DOHH2 (cell line): ENCODE measurements at regions not wholly inside any gene's neighbourhood (a gene's known extent, or its start where the extent isn't known, plus 50 kb on each side); places are given as distances from the start of the nearest gene placed in this dataset.

ENCODE experiments used
- H3F3A ChIP-seq: fragments of 200-600 bp; sonication (generic), shearing (Covaris generic); 2 replicates; pipeline ENCODE4 v1.6.0; 2016; ENCODE audit warnings: antibody characterized with exemption, mild to moderate bottlenecking; ENCODE audit not compliant: control insufficient read depth, insufficient read depth
- H3K27ac ChIP-seq: fragments of 200-600 bp; sonication (generic); 2 replicates; pipeline ENCODE4 v1.5.1; 2014; ENCODE audit warnings: low read depth, mild to moderate bottlenecking, low read length, moderate library complexity
- H3K27me3 ChIP-seq: fragments of 200-600 bp; sonication (generic); 2 replicates; pipeline ENCODE4 v1.6.1; 2014; ENCODE audit warnings: mild to moderate bottlenecking, low read length, mixed read lengths; ENCODE audit not compliant: control insufficient read depth
- H3K36me3 ChIP-seq: fragments of 200-600 bp; sonication (generic); 2 replicates; pipeline ENCODE4 v1.6.1; 2014; ENCODE audit warnings: mild to moderate bottlenecking, low read length, moderate library complexity, mixed read lengths; ENCODE audit not compliant: control insufficient read depth
- H3K4me1 ChIP-seq: fragments of 200-600 bp; sonication (generic); 2 replicates; pipeline ENCODE4 v1.6.1; 2014; ENCODE audit warnings: mild to moderate bottlenecking, low read length, mixed read lengths; ENCODE audit not compliant: control insufficient read depth
- H3K4me2 ChIP-seq: fragments of 200-600 bp; sonication (generic); 2 replicates; pipeline ENCODE4 v1.6.0; 2014; ENCODE audit warnings: mild to moderate bottlenecking, low read length, moderate library complexity
- H3K4me3 ChIP-seq: fragments of 200-600 bp; sonication (generic); 2 replicates; pipeline ENCODE4 v1.5.1; 2014; ENCODE audit warnings: mild to moderate bottlenecking, low read length, mixed read lengths
- H3K79me2 ChIP-seq: fragments of 200-600 bp; sonication (generic); 2 replicates; pipeline ENCODE4 v1.6.1; 2014; ENCODE audit warnings: mild to moderate bottlenecking, low read length, mixed read lengths; ENCODE audit not compliant: control insufficient read depth
- H3K9me2 ChIP-seq: fragments of 200-600 bp; sonication (generic); replicated peaks from 2 replicates; pipeline ENCODE4 v1.6.1; 2014; ENCODE audit warnings: mild to moderate bottlenecking, low read length, mixed read lengths; ENCODE audit not compliant: control insufficient read depth
- H3K9me3 ChIP-seq: fragments of 200-600 bp; sonication (generic); 2 replicates; pipeline ENCODE4 v1.6.1; 2014; ENCODE audit warnings: antibody characterized with exemption, low read length, mixed read lengths; ENCODE audit not compliant: control insufficient read depth, insufficient read depth
- H4K20me1 ChIP-seq: fragments of 200-600 bp; sonication (generic); 2 replicates; pipeline ENCODE4 v1.6.0; 2014; ENCODE audit warnings: low read depth, mild to moderate bottlenecking, antibody characterized with exemption, low read length, moderate library complexity; ENCODE audit not compliant: control insufficient read depth, insufficient read depth
- CTCF ChIP-seq: fragments of 200-600 bp; sonication (generic); IDR thresholded peaks from one replicate; pipeline ENCODE4 v1.5.1; 2014; ENCODE audit warnings: antibody characterized with exemption, mild to moderate bottlenecking, low read depth, low read length; ENCODE audit not compliant: poor library complexity, severe bottlenecking
- EZH2phosphoT487 ChIP-seq: fragments of 200-600 bp; sonication (generic); IDR thresholded peaks from 2 replicates; pipeline ENCODE4 v1.6.1; 2017; ENCODE audit warnings: borderline replicate concordance, mild to moderate bottlenecking, antibody characterized with exemption, low read length, moderate library complexity, mixed read lengths

DNA sequence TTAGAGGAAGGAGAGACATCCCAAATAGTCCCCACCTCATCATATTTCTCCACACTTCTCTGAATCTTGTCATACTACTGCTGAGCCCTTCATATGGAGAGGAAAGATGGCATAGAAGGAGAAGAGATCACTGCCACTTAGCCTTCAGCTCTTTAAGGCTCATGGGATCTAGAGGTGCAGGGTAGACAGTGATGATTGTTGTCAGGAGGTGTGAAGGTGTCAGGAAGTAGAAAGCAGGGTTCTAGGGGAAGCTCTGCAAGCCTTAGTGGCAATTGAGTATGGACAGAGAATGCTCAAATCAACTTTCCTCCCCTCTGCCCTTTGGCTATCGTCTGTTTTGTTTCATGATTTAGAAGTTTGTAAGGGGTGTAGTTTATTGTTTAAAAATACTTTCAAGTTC is 505.7 kb downstream of the ZNF608 start:
- Histone ChIP-seq H4K20me1 (no peaks in the 10 kb centered on the region), H3F3A (no peaks in the 10 kb centered on the region), H3K4me2 (no peak overlapping the region), H3K9me2 (no peaks in the 10 kb centered on the region), H3K36me3 (no peaks in the 10 kb centered on the region), H3K9me3 (peaks cover 15% of the 10 kb centered on the region; the same call in 1 of the 2 replicates), H3K27me3 (no peaks in the 10 kb centered on the region), H3K4me1 (no peaks in the 10 kb centered on the region), H3K79me2 (no peaks in the 10 kb centered on the region), H3K27ac (no peak overlapping the region), H3K4me3 (no peak overlapping the region)
- TF ChIP-seq CTCF (no peak), EZH2phosphoT487 (no peak)

GRCh38 chr5:124239572-124239971 is 506.9 kb downstream of the ZNF608 start:
- Histone ChIP-seq H3K36me3 (no peaks in the 10 kb centered on the region), H4K20me1 (no peaks in the 10 kb centered on the region), H3K4me2 (no peak overlapping the region), H3K4me1 (peaks cover under 1% of the 10 kb centered on the region), H3K4me3 (no peak overlapping the region), H3K27me3 (no peaks in the 10 kb centered on the region), H3K27ac (no peak overlapping the region), H3K9me2 (no peaks in the 10 kb centered on the region), H3K9me3 (peaks cover 4% of the 10 kb centered on the region; the same call in 1 of the 2 replicates), H3K79me2 (no peaks in the 10 kb centered on the region), H3F3A (no peaks in the 10 kb centered on the region)
- TF ChIP-seq EZH2phosphoT487 = no peak
- no peak for TF ChIP-seq CTCF

DNA sequence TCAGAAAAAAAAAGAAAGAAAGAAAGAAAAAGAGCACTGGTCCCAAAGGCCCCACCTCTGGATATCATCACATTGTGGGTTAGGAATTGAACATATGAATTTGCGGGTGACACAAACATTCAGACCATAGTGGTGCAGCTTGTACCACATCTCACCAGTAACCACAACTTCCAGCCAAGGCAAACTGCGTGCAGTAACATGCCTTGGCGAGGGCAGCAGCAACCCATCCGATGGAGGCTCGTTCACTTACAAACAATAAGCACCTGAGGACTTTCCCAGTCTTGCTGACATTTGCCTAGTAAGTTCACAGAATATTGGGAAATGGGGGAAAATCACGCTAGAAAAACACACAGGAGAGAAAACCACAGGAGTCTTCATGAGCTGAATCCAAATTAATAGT is 508.1 kb downstream of the ZNF608 start:
- H3F3A ChIP-seq = no peaks in the 10 kb centered on the region
- H3K9me3 ChIP-seq = peaks cover 1% of the 10 kb centered on the region; the same call in 1 of the 2 replicates
- H3K27ac ChIP-seq = no peak overlapping the region
- H3K4me3 ChIP-seq = no peak overlapping the region
- H4K20me1 ChIP-seq = no peaks in the 10 kb centered on the region
- no peaks in the 10 kb centered on the region for H3K27me3 ChIP-seq
- peaks cover 8% of the 10 kb centered on the region for H3K4me1 ChIP-seq
- no peaks in the 10 kb centered on the region for H3K79me2 ChIP-seq
- H3K9me2 ChIP-seq = no peaks in the 10 kb centered on the region
- no peak overlapping the region for H3K4me2 ChIP-seq
- H3K36me3 ChIP-seq = no peaks in the 10 kb centered on the region
- TF ChIP-seq EZH2phosphoT487 (no peak), CTCF (no peak)

DNA sequence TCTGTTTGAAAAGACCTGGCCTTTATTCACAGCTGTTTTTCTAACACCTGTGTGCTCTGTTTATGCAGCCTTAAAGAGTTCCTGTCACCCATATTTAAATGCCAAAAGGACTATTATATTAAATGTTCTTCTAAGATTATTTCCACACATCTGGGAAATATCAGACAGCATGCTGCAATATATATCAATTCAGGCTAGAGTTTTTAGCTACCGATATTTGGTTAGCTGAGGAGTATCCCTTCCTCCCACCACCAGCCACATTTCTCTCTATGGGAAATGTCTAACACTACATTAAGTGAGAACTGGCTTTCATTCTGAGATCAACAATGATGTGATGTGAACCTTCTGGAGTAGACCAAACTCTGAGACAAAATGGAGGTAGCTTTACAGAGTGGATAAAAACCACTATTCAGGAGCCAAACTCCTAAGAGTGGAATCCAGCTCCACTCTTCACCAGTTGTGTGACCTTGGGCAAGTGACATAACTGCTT is 509.2 kb downstream of the ZNF608 start:
- H3K36me3 ChIP-seq = no peaks in the 10 kb centered on the region

More for the DNA sequence above, 509.2 kb downstream of the ZNF608 start:
- TF ChIP-seq EZH2phosphoT487 = no peak
- no peak for TF ChIP-seq CTCF
- H3F3A ChIP-seq = no peaks in the 10 kb centered on the region
- no peaks in the 10 kb centered on the region for H3K9me3 ChIP-seq
- peaks cover 11% of the 10 kb centered on the region for H3K4me1 ChIP-seq
- H3K27ac ChIP-seq = no peak overlapping the region
- no peak overlapping the region for H3K4me3 ChIP-seq
- no peaks in the 10 kb centered on the region for H4K20me1 ChIP-seq
- H3K27me3 ChIP-seq = no peaks in the 10 kb centered on the region
- no peaks in the 10 kb centered on the region for H3K9me2 ChIP-seq
- H3K79me2 ChIP-seq = no peaks in the 10 kb centered on the region
- H3K4me2 ChIP-seq = no peak overlapping the region
